VCaP (cell line): ENCODE measurements at regions not wholly inside any gene's neighbourhood (a gene's known extent, or its start where the extent isn't known, plus 50 kb on each side); places are given as distances from the start of the nearest gene placed in this dataset.
A peak's percentile ranks its signal among the peaks of the same experiment; 100 is the strongest.

Experiments
- H3K27ac ChIP-seq: fragments of 450-650 bp; 2 replicates; pipeline ENCODE4 v1.5.1; 2017
- CTCF ChIP-seq: fragments of 450-650 bp; conservative IDR thresholded peaks from 2 replicates; pipeline ENCODE4 v1.5.1; 2017; ENCODE audit warnings: mild to moderate bottlenecking, moderate library complexity

- H3K27ac ChIP-seq, result no peak overlapping the region
- TF ChIP-seq CTCF, result peak; percentile 68
These were observed 325.8 kb downstream of the DYSF start for GRCh38 chr2:71778936-71779773.

GRCh38 chr2:71778514-71778913, 325.2 kb downstream of the DYSF start:
- no peak overlapping the region for H3K27ac ChIP-seq
- TF ChIP-seq CTCF, result no peak

- no peak for TF ChIP-seq CTCF
These were observed 324.6 kb downstream of the DYSF start for GRCh38 chr2:71777946-71778345.

GRCh38 chr2:71776227-71776626, 322.9 kb downstream of the DYSF start:
- no peak for TF ChIP-seq CTCF
- H3K27ac ChIP-seq, result no peak overlapping the region

More at GRCh38 chr2:71777946-71778345, 324.6 kb downstream of the DYSF start:
- H3K27ac ChIP-seq, result no peak overlapping the region

GRCh38 chr2:71773218-71773617, 319.9 kb downstream of the DYSF start:
- TF ChIP-seq CTCF, result no peak
- H3K27ac ChIP-seq, result no peak overlapping the region

GRCh38 chr2:71772510-71773172, 319.3 kb downstream of the DYSF start:
- no peak overlapping the region for H3K27ac ChIP-seq
- no peak for TF ChIP-seq CTCF

GRCh38 chr2:71767663-71768062, 314.3 kb downstream of the DYSF start:
- no peak overlapping the region for H3K27ac ChIP-seq
- TF ChIP-seq CTCF, result no peak
